MG63 (cell line): ENCODE measurements at regions not wholly inside any gene's neighbourhood (a gene's known extent, or its start where the extent isn't known, plus 50 kb on each side); places are given as distances from the start of the nearest gene placed in this dataset.

Experiments used
- DNase-seq: peaks from one replicate; pipeline ENCODE4 v3.0.0-alpha.2; 2020
- H3K27me3 ChIP-seq: fragments of 250-450 bp; sonication (Bioruptor Pico); 2 replicates; pipeline ENCODE4 v1.5.1; 2020; ENCODE audit warnings: mild to moderate bottlenecking, moderate library complexity
- H3K36me3 ChIP-seq: fragments of 250-450 bp; sonication (Bioruptor Pico); 2 replicates; pipeline ENCODE4 v1.5.1; 2020; ENCODE audit warnings: mild to moderate bottlenecking, moderate library complexity
- H3K4me3 ChIP-seq: fragments of 250-450 bp; sonication (Bioruptor Pico); 2 replicates; pipeline ENCODE4 v1.5.1; 2020; ENCODE audit warnings: mild to moderate bottlenecking, moderate library complexity
- H3K9me3 ChIP-seq: fragments of 250-450 bp; sonication (Bioruptor Pico); 2 replicates; pipeline ENCODE4 v1.5.1; 2020; ENCODE audit warnings: mild to moderate bottlenecking, moderate library complexity

DNA sequence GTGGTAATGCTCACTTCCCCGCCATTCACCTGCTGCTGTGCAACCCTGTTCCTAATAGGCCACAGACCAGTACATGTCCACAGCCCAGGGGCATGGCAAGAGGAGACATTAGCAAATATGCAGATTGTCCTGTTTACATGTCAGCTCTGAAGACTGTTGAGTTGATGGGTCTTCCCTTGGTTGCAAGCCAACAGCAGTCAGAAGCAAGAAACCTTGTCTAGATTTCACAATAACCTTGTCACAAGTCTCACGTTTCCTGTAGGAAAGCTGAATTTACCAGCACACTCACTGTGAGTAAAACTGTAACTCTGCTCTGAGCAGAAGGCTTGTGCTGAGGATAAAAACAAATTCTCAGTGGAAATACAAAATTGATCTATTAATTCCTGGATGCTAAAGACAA, 195.1 kb downstream of the HLX start:
- Histone ChIP-seq H3K9me3 (0 out of 2 replicates have a peak, but pooled peaks cover 2% of the 10 kb centered on the region), H3K4me3 (no peak overlapping the region), H3K27me3 (no peaks in the 10 kb centered on the region), H3K36me3 (no peaks in the 10 kb centered on the region)
- DNase-seq, result no peak

DNA sequence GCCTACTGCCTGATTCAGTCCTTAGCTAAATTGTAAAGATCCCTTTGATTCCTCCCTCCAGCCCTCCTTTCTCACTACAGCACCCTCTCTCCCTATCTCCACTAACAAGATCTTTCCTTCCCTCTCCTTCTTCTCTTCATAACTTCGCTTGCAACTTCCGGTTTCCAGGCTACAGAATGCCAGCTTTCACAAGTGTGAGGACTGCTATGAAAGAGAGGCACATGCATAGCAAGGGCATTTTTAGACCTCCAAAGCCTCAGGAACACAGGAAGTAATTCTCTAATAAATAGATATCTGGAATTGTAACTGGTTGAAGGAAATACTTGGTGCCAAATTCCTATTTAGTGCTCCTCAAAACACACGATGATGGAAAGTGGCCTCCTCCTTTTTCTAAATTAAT, 196.7 kb downstream of the HLX start:
- no peaks in the 10 kb centered on the region for H3K27me3 ChIP-seq
- 0 out of 2 replicates have a peak, but pooled peaks cover 2% of the 10 kb centered on the region for H3K9me3 ChIP-seq
- DNase-seq, result no peak
- H3K4me3 ChIP-seq, result no peak overlapping the region
- no peaks in the 10 kb centered on the region for H3K36me3 ChIP-seq

DNA sequence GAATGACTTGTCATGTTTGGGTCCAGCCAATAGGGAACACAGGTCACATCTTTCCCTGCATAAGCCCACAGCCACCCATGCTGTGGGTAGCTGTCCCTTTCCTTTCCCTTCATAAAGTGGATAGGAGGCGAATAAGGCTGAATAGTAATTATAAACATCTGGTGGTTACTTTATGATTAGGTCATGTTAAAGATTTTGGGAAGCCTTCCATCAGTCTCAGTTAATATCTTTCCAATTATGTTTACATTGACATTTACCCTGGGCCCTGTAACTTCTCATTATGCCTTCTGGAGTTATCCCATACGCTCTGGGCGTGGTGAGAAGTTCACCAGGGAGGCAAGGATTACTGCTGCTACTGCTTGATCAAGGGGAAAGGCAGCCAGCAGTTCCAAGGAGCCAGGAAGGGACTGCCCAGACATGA, 197.2 kb downstream of the HLX start:
- H3K9me3 ChIP-seq, result 0 out of 2 replicates have a peak, but pooled peaks cover 2% of the 10 kb centered on the region
- no peak overlapping the region for H3K4me3 ChIP-seq
- H3K36me3 ChIP-seq, result no peaks in the 10 kb centered on the region
- DNase-seq, result peak; percentile 68
- H3K27me3 ChIP-seq, result no peaks in the 10 kb centered on the region

DNA sequence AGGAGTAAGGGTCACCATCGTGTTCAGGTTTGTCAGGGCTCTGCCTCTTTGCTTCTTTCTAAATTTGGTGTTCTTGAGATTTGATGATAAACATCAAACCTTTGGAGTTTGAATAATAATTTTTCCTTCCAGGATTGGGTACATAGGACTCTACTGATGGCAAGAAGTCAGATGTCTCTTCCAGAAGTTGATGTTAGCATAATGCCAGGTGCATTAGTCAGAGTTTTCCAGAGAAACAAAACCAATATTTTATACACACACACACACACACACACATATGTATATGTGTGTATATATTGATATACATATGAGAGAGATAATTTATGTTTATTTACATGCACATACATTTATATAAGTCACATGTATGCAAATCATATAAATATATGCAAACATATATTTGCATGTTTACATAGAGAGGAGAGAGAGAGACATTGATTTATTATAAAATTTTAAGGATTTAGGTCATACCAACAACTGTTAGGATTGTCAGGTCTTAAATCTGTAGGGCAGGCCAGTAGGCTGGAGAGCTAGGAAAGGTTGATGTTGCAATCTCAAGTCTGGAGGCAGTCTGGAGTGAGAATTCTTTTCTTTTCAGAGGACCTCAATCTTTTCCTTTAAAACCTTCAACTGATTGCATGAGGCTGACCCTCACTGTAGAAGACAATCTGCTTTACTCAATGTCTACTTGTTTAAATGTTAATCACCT, 199.2 kb downstream of the HLX start:
- no peaks in the 10 kb centered on the region for H3K36me3 ChIP-seq
- H3K27me3 ChIP-seq, result no peaks in the 10 kb centered on the region
- DNase-seq, result peak; percentile 14
- H3K9me3 ChIP-seq, result 0 out of 2 replicates have a peak, but pooled peaks cover 2% of the 10 kb centered on the region
- no peak overlapping the region for H3K4me3 ChIP-seq

DNA sequence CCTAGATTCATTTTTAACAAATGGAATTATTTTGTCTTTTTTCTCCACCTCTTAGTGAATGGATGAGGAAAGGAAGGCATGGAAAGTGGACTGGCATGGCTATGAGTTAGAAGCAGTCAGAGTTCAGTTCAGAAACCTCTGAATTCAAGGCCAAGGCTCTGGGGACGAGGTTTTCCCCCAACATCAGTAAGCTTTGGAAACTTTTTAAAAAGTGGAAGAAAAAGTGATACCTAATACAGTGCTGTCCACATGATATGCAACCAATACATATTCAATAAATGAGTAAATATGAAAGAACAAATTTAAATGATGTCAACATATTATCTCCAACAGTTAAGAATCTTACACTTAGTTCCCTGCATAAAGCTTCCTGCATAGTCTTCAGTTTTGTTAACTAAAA, 204.7 kb downstream of the HLX start:
- Histone ChIP-seq H3K36me3 (no peaks in the 10 kb centered on the region), H3K4me3 (no peak overlapping the region), H3K9me3 (no peaks in the 10 kb centered on the region), H3K27me3 (no peaks in the 10 kb centered on the region)
- no peak for DNase-seq

DNA sequence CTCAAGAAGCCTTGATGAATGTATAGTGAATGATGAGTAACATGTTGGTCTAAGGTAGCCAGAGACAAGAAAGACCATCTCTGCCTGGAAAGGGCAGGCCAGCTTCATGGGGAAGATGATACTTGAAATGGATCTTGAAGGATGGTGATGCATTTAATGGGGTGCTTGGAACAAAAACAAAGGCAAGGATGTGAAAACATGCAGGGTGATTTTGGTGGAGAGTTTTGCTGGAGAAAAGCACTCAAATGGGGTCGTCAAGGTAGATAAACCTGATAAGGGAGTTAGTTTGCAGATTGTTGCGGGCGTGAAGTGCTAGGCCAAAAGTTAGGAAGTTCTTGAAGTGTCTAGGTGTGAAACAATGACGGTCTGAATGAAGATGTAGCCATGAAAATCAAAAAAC, 205.4 kb downstream of the HLX start:
- H3K9me3 ChIP-seq, result no peaks in the 10 kb centered on the region
- no peak overlapping the region for H3K4me3 ChIP-seq
- H3K27me3 ChIP-seq, result no peaks in the 10 kb centered on the region
- no peaks in the 10 kb centered on the region for H3K36me3 ChIP-seq
- DNase-seq, result no peak

DNA sequence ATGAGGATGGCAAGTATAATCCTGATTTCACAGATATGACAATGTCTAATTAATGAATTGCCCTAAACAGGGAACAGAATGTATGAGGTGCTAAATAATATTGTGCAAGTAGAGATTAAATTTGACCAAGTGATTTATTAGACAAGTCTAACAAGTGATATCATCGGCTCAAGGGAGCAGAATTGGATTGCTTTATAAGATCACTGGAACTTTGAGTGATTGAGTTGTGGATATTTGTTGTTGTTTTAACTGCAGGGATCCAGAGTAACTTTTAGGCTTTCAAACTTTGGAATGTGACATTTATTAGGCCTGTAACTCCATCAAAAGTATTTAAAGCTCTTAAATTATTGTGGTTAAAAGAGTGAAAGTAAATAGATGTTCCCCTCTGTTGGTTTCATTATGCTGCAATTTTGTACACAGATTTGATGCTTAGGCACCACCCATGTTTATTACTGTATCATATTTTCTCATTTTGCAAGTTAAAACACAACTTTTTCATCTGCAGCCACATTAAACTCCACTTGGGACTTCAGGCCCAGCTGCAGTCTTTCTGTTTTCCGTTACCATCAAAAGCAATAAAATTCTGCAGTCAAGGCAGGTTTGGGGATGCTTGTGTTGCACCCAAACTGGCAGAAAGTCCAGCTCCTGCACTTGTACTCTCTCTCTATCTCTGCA, 206.6 kb downstream of the HLX start:
- H3K4me3 ChIP-seq, result no peak overlapping the region
- no peak for DNase-seq
- no peaks in the 10 kb centered on the region for H3K36me3 ChIP-seq
- H3K9me3 ChIP-seq, result no peaks in the 10 kb centered on the region
- no peaks in the 10 kb centered on the region for H3K27me3 ChIP-seq

DNA sequence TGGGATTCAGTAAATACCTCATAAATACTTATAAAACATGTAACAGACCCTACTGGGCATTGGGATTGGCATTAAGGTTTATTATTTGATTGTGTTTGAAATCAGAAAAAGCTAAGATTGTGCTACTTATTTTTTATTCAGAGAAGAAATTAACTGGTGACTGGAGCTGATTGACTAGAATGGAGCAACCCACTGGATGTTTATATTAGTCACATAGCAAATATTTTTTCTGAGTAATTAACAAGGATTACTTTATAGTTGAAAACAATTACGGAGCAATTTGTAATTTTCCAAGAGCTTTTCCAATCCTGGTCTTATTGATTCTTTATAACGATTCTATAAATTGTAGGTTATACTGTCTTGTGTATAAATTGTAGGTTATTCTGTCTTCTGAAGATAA, 208.7 kb downstream of the HLX start:
- Histone ChIP-seq H3K4me3 (no peak overlapping the region), H3K27me3 (no peaks in the 10 kb centered on the region), H3K36me3 (no peaks in the 10 kb centered on the region), H3K9me3 (no peaks in the 10 kb centered on the region)
- no peak for DNase-seq

DNA sequence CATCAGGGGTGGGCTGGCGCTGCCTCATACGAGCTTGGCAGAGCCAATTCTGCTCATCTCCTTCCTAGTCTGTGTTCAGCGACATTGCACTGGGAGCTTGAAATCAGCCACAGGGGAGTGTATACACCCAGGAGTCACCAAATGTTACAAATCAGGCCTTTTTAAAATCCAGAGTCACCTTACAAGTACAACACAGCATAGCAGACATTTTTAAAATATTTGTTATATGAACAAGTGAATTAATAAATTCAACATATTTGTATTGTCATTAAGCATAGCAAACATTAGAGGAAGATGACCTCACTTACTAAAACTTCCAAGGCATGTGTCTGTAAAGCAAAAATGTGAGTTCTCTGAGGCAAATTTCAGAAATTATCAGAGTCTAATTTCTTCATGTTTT, 210.0 kb downstream of the HLX start:
- DNase-seq, result peak; percentile 31
- H3K4me3 ChIP-seq, result no peak overlapping the region

DNA sequence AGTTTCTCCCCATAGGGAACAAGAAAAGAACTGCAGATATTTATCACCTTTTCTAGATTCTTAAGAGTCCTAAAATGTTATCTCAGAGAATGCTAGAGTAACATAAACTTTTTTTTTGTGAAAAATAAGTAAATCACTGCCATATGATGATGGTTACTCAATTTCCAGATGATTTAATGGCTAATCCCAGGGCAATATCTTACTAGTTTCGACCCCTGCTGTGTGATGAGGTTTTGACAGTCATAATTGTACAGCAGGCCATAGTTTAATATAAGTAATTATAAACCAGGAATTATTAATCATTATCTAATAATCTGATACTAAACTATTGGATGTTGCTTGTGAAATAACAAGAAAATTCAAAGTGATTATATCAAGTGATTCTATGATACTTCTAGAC, 210.6 kb downstream of the HLX start:
- Histone ChIP-seq H3K36me3 (no peaks in the 10 kb centered on the region), H3K4me3 (no peak overlapping the region), H3K9me3 (no peaks in the 10 kb centered on the region), H3K27me3 (no peaks in the 10 kb centered on the region)
- DNase-seq, result no peak

More for the DNA sequence above, 210.0 kb downstream of the HLX start:
- H3K36me3 ChIP-seq, result no peaks in the 10 kb centered on the region
- H3K9me3 ChIP-seq, result no peaks in the 10 kb centered on the region
- no peaks in the 10 kb centered on the region for H3K27me3 ChIP-seq

DNA sequence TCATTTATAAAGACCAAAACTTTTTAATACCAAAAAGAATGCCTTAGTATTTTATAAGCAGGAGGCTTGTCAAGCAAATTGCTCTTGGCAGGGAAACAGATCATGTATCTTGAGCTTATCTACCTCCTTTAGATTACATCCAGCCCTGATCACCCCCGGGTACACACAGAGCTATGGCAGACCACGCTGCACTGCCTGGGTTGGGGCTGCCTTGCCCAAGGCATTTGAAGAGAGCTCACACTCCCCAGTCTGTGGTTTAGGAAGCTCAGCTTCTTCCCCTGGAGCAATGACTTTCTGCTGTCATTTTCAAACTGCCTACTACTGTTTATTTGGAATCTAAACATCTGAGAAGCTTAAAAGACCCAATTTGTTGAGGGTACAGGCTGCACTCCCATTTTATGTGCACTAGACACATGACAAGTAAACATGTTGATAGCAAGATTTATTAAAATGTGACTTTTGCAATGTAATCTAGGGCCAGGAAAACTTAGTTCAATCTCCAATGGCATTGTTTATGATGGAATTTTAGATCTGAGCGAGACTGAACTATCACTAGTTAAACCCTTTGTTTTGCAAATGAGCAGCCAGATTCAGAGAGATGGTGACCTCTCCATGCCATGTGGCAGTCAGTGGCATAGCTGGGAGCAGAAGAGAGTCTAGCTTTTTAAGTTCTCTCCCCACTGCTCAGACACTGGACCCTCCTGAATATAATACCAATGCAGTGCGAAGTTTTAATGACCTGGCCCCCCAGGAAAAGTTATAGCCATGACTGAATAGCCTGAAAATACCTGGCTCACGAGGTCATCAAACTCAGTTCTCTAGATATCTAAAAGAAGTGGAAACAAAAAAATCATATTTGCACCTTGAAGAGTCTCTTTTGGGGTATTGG, 214.9 kb downstream of the HLX start:
- Histone ChIP-seq H3K27me3 (no peaks in the 10 kb centered on the region), H3K9me3 (peaks cover 4% of the 10 kb centered on the region; the same call in 1 of the 2 replicates), H3K36me3 (no peaks in the 10 kb centered on the region), H3K4me3 (no peak overlapping the region)
- DNase-seq, result no peak

DNA sequence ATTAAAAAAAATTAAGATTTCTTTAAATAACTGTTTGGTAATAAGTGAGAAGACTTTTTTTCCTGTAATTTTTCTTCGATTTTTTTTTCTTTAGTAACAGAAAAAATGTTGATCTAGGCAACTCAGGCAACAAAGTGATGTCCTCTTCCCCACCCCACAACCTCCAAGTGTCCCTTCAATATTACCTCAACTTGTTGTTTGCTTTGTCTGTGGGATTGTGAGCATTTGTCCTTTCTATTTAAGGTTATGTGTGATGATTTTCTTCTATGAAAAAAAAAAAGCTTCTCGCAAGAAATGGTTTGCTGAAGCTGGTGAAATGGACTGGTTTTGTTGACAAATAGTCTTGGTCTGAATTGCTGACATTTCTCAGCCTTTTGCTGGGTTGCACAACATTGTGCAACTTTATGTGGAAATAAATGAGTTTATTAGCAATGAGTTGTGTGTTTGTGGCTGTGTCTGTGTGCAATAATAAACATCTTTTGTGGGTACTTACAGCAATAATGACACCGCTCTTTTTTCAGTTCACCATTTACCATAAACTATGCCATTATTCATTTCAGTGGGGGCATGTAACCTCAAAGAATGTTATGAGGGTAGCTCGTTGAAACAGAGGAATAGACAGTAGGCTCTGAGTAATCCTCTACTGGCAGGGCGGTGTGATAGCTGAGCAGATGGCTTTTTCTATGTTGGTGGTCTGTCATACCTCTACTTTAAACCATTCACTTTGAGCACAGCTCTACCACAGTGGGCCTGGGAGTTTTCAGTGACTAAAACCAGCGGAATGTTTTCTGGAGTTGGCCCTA, 218.4 kb downstream of the HLX start:
- Histone ChIP-seq H3K4me3 (no peak overlapping the region), H3K36me3 (no peaks in the 10 kb centered on the region), H3K27me3 (no peaks in the 10 kb centered on the region), H3K9me3 (peaks cover 6% of the 10 kb centered on the region; the same call in 1 of the 2 replicates)
- peak; percentile 12 for DNase-seq

DNA sequence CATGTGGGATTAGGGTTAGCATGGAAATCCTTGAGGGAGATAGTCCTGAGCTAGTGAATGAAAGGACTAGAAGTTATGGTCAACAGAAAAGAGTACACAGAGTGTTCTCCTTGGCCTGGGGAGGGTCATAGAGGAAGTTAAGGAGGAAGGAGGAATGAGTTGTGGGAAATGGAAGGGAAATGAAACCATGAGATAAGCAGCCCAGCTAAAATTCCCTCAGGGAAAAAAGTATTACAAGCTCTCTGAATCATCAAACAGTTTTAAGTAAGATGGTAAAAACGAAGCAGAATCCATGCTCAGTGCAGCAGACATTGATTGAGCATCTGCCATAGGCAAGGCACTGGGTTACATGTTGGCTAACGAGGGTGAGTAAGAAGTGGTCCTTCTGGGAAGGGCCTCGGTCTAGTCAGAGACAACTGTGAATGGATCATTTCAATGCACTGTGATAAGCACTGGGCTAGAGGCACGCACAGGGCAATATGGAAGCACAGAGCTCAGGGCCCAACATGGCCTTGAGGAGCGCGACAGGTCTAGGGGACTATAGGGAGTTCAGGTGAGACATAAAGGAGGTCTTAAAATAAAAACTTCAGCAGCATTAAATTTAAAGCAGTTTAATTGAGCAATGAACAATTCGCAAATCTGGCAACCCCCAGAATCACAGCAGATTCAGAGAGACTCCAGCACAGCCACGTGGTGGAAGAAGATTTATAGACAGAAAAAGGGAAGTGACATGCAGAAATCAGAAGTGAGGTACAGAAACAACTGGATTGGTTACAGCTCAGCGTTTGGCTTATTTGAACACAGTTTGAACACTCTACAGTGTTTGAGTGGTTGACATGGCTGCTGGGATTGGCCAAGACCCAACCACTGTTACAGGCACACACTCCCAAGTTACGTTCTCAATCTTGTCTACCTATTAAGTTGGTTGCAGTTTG, 219.5 kb downstream of the HLX start:
- peaks cover 10% of the 10 kb centered on the region; the same call in 1 of the 2 replicates for H3K9me3 ChIP-seq
- no peak for DNase-seq
- no peak overlapping the region for H3K4me3 ChIP-seq
- no peaks in the 10 kb centered on the region for H3K36me3 ChIP-seq
- no peaks in the 10 kb centered on the region for H3K27me3 ChIP-seq

DNA sequence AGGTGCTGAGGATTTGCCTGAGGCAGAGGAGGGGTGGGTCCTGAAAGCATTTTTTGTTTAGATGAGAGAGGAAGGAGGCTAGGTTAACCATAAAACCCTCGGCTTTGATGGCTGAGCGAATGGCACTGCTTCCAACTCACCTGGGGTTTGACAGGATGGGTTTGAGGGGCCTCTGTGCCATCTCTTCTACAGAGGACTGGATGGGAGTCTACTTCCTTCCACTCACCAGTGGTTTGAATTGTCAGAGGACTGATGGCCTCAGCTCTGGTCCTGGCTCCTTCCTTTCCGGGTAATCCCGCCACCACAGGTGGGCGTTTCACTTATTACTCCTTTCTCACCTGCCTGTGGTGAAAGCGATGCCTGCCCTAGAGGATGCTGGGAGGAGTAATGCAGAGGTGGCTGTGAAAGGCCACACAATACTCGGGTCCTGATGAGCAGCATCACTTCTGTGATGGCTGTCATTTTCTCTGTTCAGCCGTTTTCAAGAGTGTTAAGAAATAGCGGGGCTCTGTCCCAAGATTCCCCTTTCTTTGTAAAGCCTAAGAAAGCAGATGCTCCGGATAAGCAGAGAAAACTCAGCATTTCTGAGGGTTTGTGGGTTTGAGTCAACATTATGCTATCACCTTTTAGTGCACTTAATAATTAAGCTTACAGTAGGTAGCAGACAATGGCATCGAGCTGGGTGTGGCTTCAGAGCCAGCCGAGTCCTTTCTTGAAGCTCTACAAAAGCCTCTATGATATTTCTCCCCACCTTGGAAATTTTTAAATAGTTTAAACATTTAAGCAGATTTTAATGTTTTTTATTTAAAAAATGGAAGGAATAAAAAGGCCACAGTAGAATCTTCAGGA, 220.7 kb downstream of the HLX start:
- Histone ChIP-seq H3K9me3 (peaks cover 10% of the 10 kb centered on the region; the same call in 1 of the 2 replicates), H3K4me3 (no peak overlapping the region), H3K36me3 (no peaks in the 10 kb centered on the region), H3K27me3 (no peaks in the 10 kb centered on the region)
- DNase-seq, result no peak

DNA sequence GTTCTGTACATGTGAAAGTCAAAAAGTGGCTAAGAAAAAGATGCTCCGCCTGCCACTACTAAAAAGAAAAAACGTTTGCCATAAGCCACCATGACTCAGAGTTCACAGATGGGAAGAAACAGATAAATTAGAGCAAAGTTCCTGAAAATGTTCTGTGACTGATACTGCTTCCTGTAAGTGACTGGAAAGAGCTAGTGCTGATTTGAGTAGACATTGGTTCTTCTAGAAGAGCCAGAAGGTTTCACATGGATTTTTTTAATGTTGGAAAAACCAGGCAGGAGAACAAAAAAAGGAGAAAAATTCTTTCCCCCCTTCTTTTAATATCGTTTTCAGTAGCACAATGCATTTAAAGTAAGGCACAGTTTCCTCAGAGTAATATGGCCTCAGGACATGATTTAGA, 221.4 kb downstream of the HLX start:
- H3K9me3 ChIP-seq, result peaks cover 10% of the 10 kb centered on the region; the same call in 1 of the 2 replicates
- H3K4me3 ChIP-seq, result no peak overlapping the region
- H3K36me3 ChIP-seq, result no peaks in the 10 kb centered on the region
- DNase-seq, result no peak
- H3K27me3 ChIP-seq, result no peaks in the 10 kb centered on the region
